GM23338 (cell line): ENCODE measurements at regions not wholly inside any gene's neighbourhood (a gene's known extent, or its start where the extent isn't known, plus 50 kb on each side); places are given as distances from the start of the nearest gene placed in this dataset.

Source experiments
- ATAC-seq: fragments of 200-7000 bp; cut with Tn5 transposase; 3 replicates; pipeline ENCODE4 v1.9.1; 2020
- DNase-seq: peaks from one replicate; pipeline ENCODE4 v3.0.0-alpha.2; 2015; ENCODE audit warnings: low spot score
- H2AFZ ChIP-seq: fragments of 200-600 bp; sonication (generic); 2 replicates; pipeline ENCODE4 v1.8.0; 2016; ENCODE audit warnings: antibody characterized with exemption, mild to moderate bottlenecking, moderate library complexity
- H3F3A ChIP-seq: fragments of 200-600 bp; sonication (generic); replicated peaks from 2 replicates; pipeline ENCODE4 v1.8.0; 2017; ENCODE audit warnings: antibody characterized with exemption, mixed run types, low read depth
- H3K27ac ChIP-seq: fragments of 200-600 bp; sonication (generic); 2 replicates; pipeline ENCODE4 v1.6.1; 2016; ENCODE audit warnings: low read depth
- H3K27me3 ChIP-seq: fragments of 200-600 bp; sonication (generic); 2 replicates; pipeline ENCODE4 v1.8.0; 2016; ENCODE audit warnings: mild to moderate bottlenecking, mixed run types, moderate library complexity; ENCODE audit not compliant: insufficient read depth
- H3K36me3 ChIP-seq: fragments of 200-600 bp; sonication (generic); 2 replicates; pipeline ENCODE4 v1.8.0; 2016; ENCODE audit warnings: mild to moderate bottlenecking; ENCODE audit not compliant: insufficient read depth
- H3K4me1 ChIP-seq: fragments of 200-600 bp; sonication (generic); 2 replicates; pipeline ENCODE4 v1.8.0; 2016; ENCODE audit warnings: mild to moderate bottlenecking, moderate library complexity; ENCODE audit not compliant: insufficient read depth
- H3K4me2 ChIP-seq: fragments of 200-600 bp; sonication (generic); 2 replicates; pipeline ENCODE4 v1.7.1; 2017; ENCODE audit warnings: mixed run types
- H3K4me3 ChIP-seq: fragments of 200-600 bp; sonication (generic); 2 replicates; pipeline ENCODE4 v1.6.1; 2016; ENCODE audit warnings: mixed run types
- H3K79me2 ChIP-seq: fragments of 200-600 bp; sonication (generic); replicated peaks from 2 replicates; pipeline ENCODE4 v1.8.0; 2017; ENCODE audit warnings: mild to moderate bottlenecking; ENCODE audit not compliant: insufficient read depth
- H3K9me2 ChIP-seq: fragments of 200-600 bp; sonication (generic); 2 replicates; pipeline ENCODE4 v1.8.0; 2017; ENCODE audit not compliant: insufficient read depth
- H4K20me1 ChIP-seq: fragments of 200-600 bp; sonication (generic); replicated peaks from 2 replicates; pipeline ENCODE4 v1.8.0; 2017; ENCODE audit warnings: mild to moderate bottlenecking; ENCODE audit not compliant: insufficient read depth
- H3K27ac Mint-ChIP-seq: 2 replicates; pipeline ENCODE4 v1.8.0; 2020; ENCODE audit warnings: inconsistent platforms, mild to moderate bottlenecking, moderate library complexity, mixed read lengths
- H3K27me3 Mint-ChIP-seq: 3 replicates; pipeline ENCODE4 v1.8.0; 2022; ENCODE audit warnings: low read depth, mild to moderate bottlenecking, moderate library complexity, mixed read lengths, inconsistent platforms; ENCODE audit not compliant: insufficient read depth, poor library complexity
- H3K36me3 Mint-ChIP-seq: 3 replicates; pipeline ENCODE4 v1.8.0; 2021; ENCODE audit warnings: low read depth, mild to moderate bottlenecking, inconsistent platforms, moderate library complexity, mixed read lengths
- H3K4me1 Mint-ChIP-seq: 3 replicates; pipeline ENCODE4 v1.8.0; 2020; ENCODE audit warnings: mild to moderate bottlenecking, inconsistent platforms, mixed read lengths
- H3K4me3 Mint-ChIP-seq: 3 replicates; pipeline ENCODE4 v1.8.0; 2021; ENCODE audit warnings: moderate library complexity, mild to moderate bottlenecking, inconsistent platforms, mixed read lengths
- H3K9me3 Mint-ChIP-seq: 3 replicates; pipeline ENCODE4 v1.8.0; 2020; ENCODE audit warnings: moderate library complexity, mild to moderate bottlenecking, inconsistent platforms, mixed read lengths
- CREB1 ChIP-seq: fragments of 250-450 bp; sonication (Bioruptor Pico); IDR thresholded peaks from 2 replicates; pipeline ENCODE4 v1.5.0; 2020; ENCODE audit warnings: low read depth, mild to moderate bottlenecking, moderate library complexity
- EZH2 ChIP-seq: fragments of 200-600 bp; sonication (generic); IDR thresholded peaks from one replicate; pipeline ENCODE4 v1.8.0; 2017; ENCODE audit warnings: antibody characterized with exemption, mild to moderate bottlenecking, low read depth; ENCODE audit not compliant: unreplicated experiment
- EZH2phosphoT487 ChIP-seq: fragments of 200-600 bp; sonication (generic); IDR thresholded peaks from one replicate; pipeline ENCODE4 v1.8.1; 2018; ENCODE audit warnings: antibody characterized with exemption; ENCODE audit not compliant: unreplicated experiment
- POLR2AphosphoS5 ChIP-seq: IDR thresholded peaks from 2 replicates; pipeline ENCODE4 v1.6.1; 2016; ENCODE audit warnings: antibody characterized with exemption, low read depth
- ZNF114 ChIP-seq: fragments of 250-450 bp; sonication (Bioruptor Pico); IDR thresholded peaks from 2 replicates; pipeline ENCODE4 v1.5.0; 2020; ENCODE audit warnings: mild to moderate bottlenecking, moderate library complexity
- ZNF331 ChIP-seq: fragments of 250-450 bp; sonication (Bioruptor Pico); IDR thresholded peaks from 2 replicates; pipeline ENCODE4 v1.5.0; 2020; ENCODE audit warnings: low read depth, mild to moderate bottlenecking, moderate library complexity
- TF ChIP-seq, protein P1 (sequence below): IDR thresholded peaks from 2 replicates; pipeline ENCODE4 v1.6.1; 2016; ENCODE audit warnings: antibody characterized with exemption
- TF ChIP-seq, protein P2 (sequence below), 2 experiments: fragments of 200-600 bp in 1 of 2; sonication (generic) in 1 of 2; conservative IDR thresholded peaks; 2 replicates each; pipeline versions ENCODE4 v1.5.1 to v1.6.1; 2016 to 2017; ENCODE audit warnings: antibody characterized with exemption in 2 of 2, low read depth in 2 of 2, mild to moderate bottlenecking in 2 of 2, moderate library complexity in 1 of 2
- TF ChIP-seq, protein P3 (sequence below): IDR thresholded peaks from one replicate; pipeline ENCODE4 v1.6.1; 2018; ENCODE audit warnings: antibody characterized with exemption; ENCODE audit not compliant: unreplicated experiment
- TF ChIP-seq, protein P4 (sequence below): fragments of 250-450 bp; sonication (Bioruptor Pico); IDR thresholded peaks from 2 replicates; pipeline ENCODE4 v1.5.0; 2020; ENCODE audit warnings: mild to moderate bottlenecking, moderate library complexity

DNA sequence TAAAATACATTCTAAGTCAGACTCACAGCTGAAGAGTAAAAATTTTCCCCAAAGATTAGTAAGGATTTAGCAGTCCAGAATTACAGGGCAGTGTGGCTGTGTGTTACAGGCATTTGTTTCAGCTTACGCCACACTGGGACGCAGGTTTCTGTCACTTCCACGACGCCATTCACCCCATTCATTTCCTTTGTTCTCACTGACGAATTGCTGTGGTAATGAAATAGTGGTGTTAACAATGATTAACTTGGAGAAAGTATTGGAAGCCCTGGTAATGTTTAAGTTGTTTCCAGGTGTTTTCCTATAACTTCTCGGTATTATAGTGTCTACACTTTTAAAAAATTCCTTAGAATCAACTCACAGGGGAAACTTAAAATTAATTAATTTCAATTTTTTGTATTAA lies 370.9 kb downstream of the SH2D4B start:
- DNase-seq, result no peak
- Histone ChIP-seq H3K4me3 (no peak overlapping the region), H4K20me1 (no peaks in the 10 kb centered on the region), H3K27ac (no peak overlapping the region), H3F3A (no peaks in the 10 kb centered on the region), H3K4me1 (peaks cover 21% of the 10 kb centered on the region), H3K4me2 (no peak overlapping the region), H3K79me2 (no peaks in the 10 kb centered on the region), H3K9me2 (no peaks in the 10 kb centered on the region; the same call in none of the 2 replicates), H2AFZ (no peak overlapping the region), H3K27me3 (no peaks in the 10 kb centered on the region), H3K36me3 (no peaks in the 10 kb centered on the region)
- no peak for ATAC-seq
- TF ChIP-seq, protein P1, sequence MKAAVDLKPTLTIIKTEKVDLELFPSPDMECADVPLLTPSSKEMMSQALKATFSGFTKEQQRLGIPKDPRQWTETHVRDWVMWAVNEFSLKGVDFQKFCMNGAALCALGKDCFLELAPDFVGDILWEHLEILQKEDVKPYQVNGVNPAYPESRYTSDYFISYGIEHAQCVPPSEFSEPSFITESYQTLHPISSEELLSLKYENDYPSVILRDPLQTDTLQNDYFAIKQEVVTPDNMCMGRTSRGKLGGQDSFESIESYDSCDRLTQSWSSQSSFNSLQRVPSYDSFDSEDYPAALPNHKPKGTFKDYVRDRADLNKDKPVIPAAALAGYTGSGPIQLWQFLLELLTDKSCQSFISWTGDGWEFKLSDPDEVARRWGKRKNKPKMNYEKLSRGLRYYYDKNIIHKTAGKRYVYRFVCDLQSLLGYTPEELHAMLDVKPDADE, result no peak
- H3K36me3 Mint-ChIP-seq, result no peaks in the 10 kb centered on the region
- peaks cover 5% of the 10 kb centered on the region for H3K27me3 Mint-ChIP-seq
- peaks cover 24% of the 10 kb centered on the region for H3K4me1 Mint-ChIP-seq
- H3K9me3 Mint-ChIP-seq, result no peaks in the 10 kb centered on the region
- no peak overlapping the region for H3K27ac Mint-ChIP-seq
- H3K4me3 Mint-ChIP-seq, result no peak overlapping the region

DNA sequence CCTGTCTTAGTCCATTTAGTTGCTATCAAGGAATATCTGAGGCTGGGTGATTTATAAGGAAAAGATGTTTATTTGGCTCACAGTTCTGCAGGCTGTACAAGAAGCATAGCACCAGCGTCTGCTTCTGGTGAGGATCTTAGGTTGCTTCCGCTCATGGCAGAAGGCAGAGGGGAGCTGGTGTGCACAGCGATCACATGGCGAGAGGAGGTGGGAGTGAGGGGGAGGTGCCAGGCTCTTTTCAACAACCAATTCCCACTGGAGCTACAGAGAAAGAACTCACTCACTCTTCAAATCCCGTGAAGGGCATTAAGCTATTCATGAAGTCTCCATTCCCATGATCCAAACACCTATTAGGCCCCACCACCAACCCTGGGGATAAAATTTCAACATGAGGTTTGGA lies 371.6 kb downstream of the SH2D4B start:
- Mint-ChIP-seq H3K4me3 (no peak overlapping the region), H3K4me1 (peaks cover 24% of the 10 kb centered on the region), H3K27me3 (peaks cover 5% of the 10 kb centered on the region), H3K27ac (no peak overlapping the region), H3K9me3 (no peaks in the 10 kb centered on the region), H3K36me3 (no peaks in the 10 kb centered on the region)
- Histone ChIP-seq H4K20me1 (no peaks in the 10 kb centered on the region), H3K4me1 (peaks cover 21% of the 10 kb centered on the region), H3K79me2 (no peaks in the 10 kb centered on the region), H3K27ac (no peak overlapping the region), H3F3A (no peaks in the 10 kb centered on the region), H3K9me2 (no peaks in the 10 kb centered on the region; the same call in none of the 2 replicates), H3K4me2 (0 out of 2 replicates have a peak overlapping the region, but pooled peaks have one; percentile 12), H3K27me3 (no peaks in the 10 kb centered on the region), H3K36me3 (no peaks in the 10 kb centered on the region), H2AFZ (peak overlapping the region; percentile 20; the same call in 1 of the 2 replicates), H3K4me3 (no peak overlapping the region)
- no peak for DNase-seq
- TF ChIP-seq EZH2phosphoT487 (no peak), EZH2 (no peak), POLR2AphosphoS5 (no peak), ZNF331 (CRISPR knock-in tag) (no peak), ZNF114 (CRISPR knock-in tag) (no peak), CREB1 (no peak)
- TF ChIP-seq, protein P2, sequence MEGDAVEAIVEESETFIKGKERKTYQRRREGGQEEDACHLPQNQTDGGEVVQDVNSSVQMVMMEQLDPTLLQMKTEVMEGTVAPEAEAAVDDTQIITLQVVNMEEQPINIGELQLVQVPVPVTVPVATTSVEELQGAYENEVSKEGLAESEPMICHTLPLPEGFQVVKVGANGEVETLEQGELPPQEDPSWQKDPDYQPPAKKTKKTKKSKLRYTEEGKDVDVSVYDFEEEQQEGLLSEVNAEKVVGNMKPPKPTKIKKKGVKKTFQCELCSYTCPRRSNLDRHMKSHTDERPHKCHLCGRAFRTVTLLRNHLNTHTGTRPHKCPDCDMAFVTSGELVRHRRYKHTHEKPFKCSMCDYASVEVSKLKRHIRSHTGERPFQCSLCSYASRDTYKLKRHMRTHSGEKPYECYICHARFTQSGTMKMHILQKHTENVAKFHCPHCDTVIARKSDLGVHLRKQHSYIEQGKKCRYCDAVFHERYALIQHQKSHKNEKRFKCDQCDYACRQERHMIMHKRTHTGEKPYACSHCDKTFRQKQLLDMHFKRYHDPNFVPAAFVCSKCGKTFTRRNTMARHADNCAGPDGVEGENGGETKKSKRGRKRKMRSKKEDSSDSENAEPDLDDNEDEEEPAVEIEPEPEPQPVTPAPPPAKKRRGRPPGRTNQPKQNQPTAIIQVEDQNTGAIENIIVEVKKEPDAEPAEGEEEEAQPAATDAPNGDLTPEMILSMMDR (conservative IDR thresholded peaks at IDR 0.05; ENCODE audit: low read depth in 2 of 2), result no peak
- TF ChIP-seq, protein P3, sequence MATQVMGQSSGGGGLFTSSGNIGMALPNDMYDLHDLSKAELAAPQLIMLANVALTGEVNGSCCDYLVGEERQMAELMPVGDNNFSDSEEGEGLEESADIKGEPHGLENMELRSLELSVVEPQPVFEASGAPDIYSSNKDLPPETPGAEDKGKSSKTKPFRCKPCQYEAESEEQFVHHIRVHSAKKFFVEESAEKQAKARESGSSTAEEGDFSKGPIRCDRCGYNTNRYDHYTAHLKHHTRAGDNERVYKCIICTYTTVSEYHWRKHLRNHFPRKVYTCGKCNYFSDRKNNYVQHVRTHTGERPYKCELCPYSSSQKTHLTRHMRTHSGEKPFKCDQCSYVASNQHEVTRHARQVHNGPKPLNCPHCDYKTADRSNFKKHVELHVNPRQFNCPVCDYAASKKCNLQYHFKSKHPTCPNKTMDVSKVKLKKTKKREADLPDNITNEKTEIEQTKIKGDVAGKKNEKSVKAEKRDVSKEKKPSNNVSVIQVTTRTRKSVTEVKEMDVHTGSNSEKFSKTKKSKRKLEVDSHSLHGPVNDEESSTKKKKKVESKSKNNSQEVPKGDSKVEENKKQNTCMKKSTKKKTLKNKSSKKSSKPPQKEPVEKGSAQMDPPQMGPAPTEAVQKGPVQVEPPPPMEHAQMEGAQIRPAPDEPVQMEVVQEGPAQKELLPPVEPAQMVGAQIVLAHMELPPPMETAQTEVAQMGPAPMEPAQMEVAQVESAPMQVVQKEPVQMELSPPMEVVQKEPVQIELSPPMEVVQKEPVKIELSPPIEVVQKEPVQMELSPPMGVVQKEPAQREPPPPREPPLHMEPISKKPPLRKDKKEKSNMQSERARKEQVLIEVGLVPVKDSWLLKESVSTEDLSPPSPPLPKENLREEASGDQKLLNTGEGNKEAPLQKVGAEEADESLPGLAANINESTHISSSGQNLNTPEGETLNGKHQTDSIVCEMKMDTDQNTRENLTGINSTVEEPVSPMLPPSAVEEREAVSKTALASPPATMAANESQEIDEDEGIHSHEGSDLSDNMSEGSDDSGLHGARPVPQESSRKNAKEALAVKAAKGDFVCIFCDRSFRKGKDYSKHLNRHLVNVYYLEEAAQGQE, result no peak
- TF ChIP-seq, protein P4, sequence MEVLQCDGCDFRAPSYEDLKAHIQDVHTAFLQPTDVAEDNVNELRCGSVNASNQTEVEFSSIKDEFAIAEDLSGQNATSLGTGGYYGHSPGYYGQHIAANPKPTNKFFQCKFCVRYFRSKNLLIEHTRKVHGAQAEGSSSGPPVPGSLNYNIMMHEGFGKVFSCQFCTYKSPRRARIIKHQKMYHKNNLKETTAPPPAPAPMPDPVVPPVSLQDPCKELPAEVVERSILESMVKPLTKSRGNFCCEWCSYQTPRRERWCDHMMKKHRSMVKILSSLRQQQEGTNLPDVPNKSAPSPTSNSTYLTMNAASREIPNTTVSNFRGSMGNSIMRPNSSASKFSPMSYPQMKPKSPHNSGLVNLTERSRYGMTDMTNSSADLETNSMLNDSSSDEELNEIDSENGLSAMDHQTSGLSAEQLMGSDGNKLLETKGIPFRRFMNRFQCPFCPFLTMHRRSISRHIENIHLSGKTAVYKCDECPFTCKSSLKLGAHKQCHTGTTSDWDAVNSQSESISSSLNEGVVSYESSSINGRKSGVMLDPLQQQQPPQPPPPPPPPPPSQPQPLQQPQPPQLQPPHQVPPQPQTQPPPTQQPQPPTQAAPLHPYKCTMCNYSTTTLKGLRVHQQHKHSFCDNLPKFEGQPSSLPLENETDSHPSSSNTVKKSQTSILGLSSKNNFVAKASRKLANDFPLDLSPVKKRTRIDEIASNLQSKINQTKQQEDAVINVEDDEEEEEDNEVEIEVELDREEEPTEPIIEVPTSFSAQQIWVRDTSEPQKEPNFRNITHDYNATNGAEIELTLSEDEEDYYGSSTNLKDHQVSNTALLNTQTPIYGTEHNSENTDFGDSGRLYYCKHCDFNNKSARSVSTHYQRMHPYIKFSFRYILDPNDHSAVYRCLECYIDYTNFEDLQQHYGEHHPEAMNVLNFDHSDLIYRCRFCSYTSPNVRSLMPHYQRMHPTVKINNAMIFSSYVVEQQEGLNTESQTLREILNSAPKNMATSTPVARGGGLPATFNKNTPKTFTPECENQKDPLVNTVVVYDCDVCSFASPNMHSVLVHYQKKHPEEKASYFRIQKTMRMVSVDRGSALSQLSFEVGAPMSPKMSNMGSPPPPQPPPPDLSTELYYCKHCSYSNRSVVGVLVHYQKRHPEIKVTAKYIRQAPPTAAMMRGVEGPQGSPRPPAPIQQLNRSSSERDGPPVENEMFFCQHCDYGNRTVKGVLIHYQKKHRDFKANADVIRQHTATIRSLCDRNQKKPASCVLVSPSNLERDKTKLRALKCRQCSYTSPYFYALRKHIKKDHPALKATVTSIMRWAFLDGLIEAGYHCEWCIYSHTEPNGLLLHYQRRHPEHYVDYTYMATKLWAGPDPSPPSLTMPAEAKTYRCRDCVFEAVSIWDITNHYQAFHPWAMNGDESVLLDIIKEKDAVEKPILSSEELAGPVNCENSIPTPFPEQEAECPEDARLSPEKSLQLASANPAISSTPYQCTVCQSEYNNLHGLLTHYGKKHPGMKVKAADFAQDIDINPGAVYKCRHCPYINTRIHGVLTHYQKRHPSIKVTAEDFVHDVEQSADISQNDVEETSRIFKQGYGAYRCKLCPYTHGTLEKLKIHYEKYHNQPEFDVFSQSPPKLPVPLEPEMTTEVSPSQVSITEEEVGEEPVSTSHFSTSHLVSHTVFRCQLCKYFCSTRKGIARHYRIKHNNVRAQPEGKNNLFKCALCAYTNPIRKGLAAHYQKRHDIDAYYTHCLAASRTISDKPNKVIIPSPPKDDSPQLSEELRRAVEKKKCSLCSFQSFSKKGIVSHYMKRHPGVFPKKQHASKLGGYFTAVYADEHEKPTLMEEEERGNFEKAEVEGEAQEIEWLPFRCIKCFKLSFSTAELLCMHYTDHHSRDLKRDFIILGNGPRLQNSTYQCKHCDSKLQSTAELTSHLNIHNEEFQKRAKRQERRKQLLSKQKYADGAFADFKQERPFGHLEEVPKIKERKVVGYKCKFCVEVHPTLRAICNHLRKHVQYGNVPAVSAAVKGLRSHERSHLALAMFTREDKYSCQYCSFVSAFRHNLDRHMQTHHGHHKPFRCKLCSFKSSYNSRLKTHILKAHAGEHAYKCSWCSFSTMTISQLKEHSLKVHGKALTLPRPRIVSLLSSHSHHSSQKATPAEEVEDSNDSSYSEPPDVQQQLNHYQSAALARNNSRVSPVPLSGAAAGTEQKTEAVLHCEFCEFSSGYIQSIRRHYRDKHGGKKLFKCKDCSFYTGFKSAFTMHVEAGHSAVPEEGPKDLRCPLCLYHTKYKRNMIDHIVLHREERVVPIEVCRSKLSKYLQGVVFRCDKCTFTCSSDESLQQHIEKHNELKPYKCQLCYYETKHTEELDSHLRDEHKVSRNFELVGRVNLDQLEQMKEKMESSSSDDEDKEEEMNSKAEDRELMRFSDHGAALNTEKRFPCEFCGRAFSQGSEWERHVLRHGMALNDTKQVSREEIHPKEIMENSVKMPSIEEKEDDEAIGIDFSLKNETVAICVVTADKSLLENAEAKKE (CRISPR knock-in tag), result no peak
- ATAC-seq, result peak; percentile 58
